Urothelium cell line (cell line): ENCODE measurements at regions not wholly inside any gene's neighbourhood (a gene's known extent, or its start where the extent isn't known, plus 50 kb on each side); places are given as distances from the start of the nearest gene placed in this dataset.

Source experiments
- DNase-seq: peaks from one replicate; pipeline ENCODE4 v3.0.0; 2011; ENCODE audit warnings: low spot score, mixed read lengths
- FAIRE-seq: peaks from 2 replicates; lab custom pipeline; 2011; peaks lifted over from hg19 to GRCh38; lab: Jason Lieb, UNC

- no peak for DNase-seq
- FAIRE-seq, result no peak
Measured at GRCh38 chr6:28764014-28764723, 159.6 kb downstream of the TRIM27 start.

GRCh38 chr6:28764761-28765282, 159.0 kb downstream of the TRIM27 start:
- FAIRE-seq (no peak), DNase-seq (no peak)

- FAIRE-seq (no peak), DNase-seq (no peak)
Measured at GRCh38 chr6:28765978-28766351, 157.8 kb downstream of the TRIM27 start.

- DNase-seq, result no peak
- no peak for FAIRE-seq
Measured at GRCh38 chr6:28766426-28766825, 157.4 kb downstream of the TRIM27 start.

- DNase-seq (no peak), FAIRE-seq (no peak)
Measured at GRCh38 chr6:28767133-28767532, 156.7 kb downstream of the TRIM27 start.

GRCh38 chr6:28767691-28768090, 156.1 kb downstream of the TRIM27 start:
- FAIRE-seq, result no peak
- no peak for DNase-seq

- no peak for FAIRE-seq
Measured at GRCh38 chr6:28768187-28768913, 155.4 kb downstream of the TRIM27 start.

GRCh38 chr6:28769626-28770402, 154.0 kb downstream of the TRIM27 start:
- DNase-seq, result peak; percentile 71
- no peak for FAIRE-seq

More at GRCh38 chr6:28768187-28768913, 155.4 kb downstream of the TRIM27 start:
- no peak for DNase-seq

- DNase-seq (no peak), FAIRE-seq (no peak)
Measured at GRCh38 chr6:28770732-28771131, 153.1 kb downstream of the TRIM27 start.

- DNase-seq (no peak), FAIRE-seq (no peak)
Measured at GRCh38 chr6:28771401-28772267, 152.2 kb downstream of the TRIM27 start.

GRCh38 chr6:28772480-28773381, 151.1 kb downstream of the TRIM27 start:
- DNase-seq (no peak), FAIRE-seq (no peak)

- DNase-seq (no peak), FAIRE-seq (no peak)
Measured at GRCh38 chr6:28774292-28775051, 149.3 kb downstream of the TRIM27 start.

GRCh38 chr6:28775052-28775376, 148.8 kb downstream of the TRIM27 start:
- no peak for FAIRE-seq
- DNase-seq, result no peak

- FAIRE-seq (no peak), DNase-seq (no peak)
Measured at GRCh38 chr6:28775405-28776129, 148.2 kb downstream of the TRIM27 start.

GRCh38 chr6:28776269-28777146, 147.3 kb downstream of the TRIM27 start:
- DNase-seq (no peak), FAIRE-seq (no peak)

GRCh38 chr6:28777147-28777461, 146.7 kb downstream of the TRIM27 start:
- FAIRE-seq, result no peak
- no peak for DNase-seq

GRCh38 chr6:28782113-28782673, 141.6 kb downstream of the TRIM27 start:
- no peak for FAIRE-seq
- DNase-seq, result no peak
